ENCODE measurements at regions not wholly inside any gene's neighbourhood (a gene's known extent, or its start where the extent isn't known, plus 50 kb on each side); places are given as distances from the start of the nearest gene placed in this dataset.
"Not testable (repeated sequence)": the region's sequence is repeated elsewhere in the genome, so short reads cannot be mapped to it uniquely, and the experiment has no call there.

DNA sequence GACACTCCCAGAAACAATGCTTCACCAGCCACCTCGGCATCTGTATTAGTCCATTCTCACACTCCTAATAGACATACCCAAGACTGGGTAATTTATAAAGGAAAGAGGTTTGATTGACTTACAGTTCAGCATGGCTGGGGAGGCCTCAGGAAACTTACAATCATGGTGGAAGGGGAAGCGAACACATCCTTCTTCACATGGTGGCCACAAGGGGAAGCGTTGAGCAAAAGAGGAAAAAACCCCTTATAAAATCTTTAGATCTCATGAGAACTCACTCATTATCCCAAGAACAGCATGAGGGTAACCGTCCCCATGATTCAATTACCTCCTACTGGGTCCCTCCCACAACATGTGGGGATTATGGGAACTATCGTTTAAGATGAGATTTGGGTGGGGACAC is 140.9 kb downstream of the LIG4 start:
- DNase-seq = not testable (repeated sequence)

DNA sequence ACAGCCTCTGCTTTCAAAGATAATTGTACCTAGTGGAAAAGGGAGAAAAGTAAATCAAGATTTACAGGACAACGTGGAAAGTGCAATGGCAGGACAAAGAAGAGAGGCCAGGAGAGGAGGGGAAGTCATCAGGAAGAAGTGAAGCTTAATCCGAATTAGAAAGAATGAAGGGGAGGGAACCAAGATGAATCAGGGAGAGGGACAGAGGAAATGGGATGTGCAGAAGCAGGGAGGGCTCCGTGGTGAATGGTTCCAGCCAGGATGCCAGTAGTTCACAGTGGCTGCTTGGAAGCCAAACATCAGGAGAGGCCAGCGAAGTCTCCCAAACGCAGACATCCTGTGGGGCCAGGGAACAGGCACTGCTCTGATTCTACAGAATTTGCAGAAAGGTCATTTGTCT is 144.4 kb downstream of the LIG4 start:
- no peak for DNase-seq

- no peak for DNase-seq
Measured at GRCh38 chr13:108070491-108070890, 144.8 kb downstream of the LIG4 start.

DNA sequence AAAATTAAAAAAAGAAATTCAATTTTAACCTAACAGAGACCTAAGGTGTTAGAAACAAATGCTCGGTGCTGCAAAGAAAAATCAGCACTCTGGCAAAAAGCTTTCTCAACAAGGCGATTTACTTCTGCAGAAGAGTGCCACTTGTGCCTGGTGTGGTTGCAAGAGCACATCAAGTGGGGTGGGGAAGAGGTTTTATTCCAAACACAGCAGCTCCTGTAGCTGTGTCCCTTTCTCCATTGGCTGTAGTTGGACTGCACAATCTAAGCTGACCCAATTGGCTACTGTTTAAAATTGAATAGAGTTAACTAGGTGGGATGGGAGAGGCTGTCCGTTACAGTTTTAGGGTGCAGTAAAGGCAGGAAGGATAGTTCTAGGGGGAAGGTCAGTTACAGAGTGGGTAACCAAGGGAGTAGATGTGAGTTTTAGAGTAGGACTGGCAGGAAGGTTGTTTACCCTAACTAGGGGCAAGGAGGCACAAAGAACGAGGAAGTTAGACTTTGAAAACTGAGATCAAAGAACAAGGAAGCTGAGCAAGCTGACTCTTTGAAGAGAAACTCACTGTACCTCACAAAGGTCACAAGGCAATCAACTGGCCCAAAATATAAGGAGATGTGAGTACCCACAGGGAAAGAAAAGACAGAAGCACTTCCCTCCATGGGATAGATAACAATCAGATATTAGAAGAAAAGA is 145.7 kb downstream of the LIG4 start:
- DNase-seq = no peak

DNA sequence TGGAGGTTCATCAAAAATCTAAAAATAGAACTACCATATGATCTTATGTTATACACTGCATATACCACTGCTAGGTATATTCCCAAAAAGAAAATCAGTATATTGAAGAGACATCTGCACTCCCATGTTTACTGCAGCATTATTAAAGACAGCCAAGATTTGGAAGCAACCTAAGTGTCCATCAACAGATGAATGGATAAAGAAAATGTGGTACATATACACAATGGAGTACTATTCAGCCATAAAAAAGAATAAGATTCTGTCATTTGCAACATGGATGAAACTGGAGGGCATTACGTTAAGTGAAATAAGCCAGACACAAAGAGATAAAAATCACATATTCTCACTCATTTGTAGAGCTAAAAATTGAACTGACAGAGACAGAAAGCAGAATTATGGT is 151.0 kb downstream of the LIG4 start:
- not testable (repeated sequence) for DNase-seq

DNA sequence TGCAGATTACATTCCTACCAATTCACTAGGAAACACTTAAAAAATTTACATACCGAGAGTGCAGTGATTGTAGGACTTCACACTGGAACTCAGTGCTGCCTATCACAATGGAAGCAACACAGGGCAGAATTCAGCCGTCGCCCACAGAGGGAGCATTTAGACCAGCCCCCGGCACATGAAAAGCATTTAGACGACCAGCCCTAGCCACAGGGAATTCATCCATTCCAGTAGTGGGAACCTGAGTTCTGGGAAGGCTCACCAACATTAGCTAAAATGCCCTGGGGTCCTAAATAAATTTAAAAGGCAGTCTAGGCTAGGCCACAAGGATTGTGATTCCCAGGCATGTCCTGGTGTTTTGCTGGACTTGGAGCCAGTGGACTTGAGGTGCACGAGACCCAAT is 155.2 kb downstream of the LIG4 start:
- no peak for DNase-seq

- DNase-seq = no peak
Measured at GRCh38 chr13:108056278-108056677, 159.1 kb downstream of the LIG4 start.

- DNase-seq = no peak
Measured at GRCh38 chr13:108049211-108049610, 166.1 kb downstream of the LIG4 start.

DNA sequence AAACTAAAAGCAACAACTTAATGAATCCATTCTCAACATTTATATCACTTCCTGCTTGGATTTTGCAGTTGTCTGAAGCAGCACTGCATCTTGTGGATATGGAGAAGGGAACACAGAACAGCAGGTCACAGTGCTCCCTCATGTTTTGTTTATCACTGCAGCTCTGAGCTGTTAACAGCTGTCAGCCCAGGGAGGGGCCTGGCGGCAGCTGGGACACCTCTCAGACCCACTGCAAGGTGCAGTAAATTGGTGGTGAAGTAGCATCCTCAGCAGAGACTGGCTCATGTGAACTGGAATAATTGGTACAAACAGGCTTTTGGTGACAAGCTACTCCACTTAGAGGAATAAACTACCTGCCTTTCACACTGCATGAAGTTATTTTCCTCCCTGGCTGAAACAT is 170.4 kb downstream of the LIG4 start:
- no peak for DNase-seq

DNA sequence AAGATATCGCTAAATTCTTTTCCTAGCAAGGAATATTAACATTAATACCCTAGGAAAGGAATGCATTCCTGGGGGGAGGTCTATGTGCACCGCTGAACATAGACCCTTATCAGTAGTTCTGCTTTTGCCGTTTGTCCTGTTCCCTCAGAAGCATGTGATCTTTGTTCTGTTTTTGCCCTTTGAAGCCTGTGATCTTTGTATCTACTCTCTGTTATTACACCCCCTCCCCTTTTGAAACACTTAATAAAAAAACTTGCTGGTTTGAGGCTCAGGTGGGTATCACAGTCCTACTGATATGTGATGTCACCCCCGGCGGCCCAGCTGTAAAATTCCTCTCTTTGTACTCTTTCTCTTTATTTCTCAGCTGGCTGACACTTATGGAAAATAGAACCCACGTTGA is 172.5 kb downstream of the LIG4 start:
- DNase-seq = not testable (repeated sequence)

GRCh38 chr13:108037348-108037747 is 178.0 kb downstream of the LIG4 start:
- no peak for DNase-seq

DNA sequence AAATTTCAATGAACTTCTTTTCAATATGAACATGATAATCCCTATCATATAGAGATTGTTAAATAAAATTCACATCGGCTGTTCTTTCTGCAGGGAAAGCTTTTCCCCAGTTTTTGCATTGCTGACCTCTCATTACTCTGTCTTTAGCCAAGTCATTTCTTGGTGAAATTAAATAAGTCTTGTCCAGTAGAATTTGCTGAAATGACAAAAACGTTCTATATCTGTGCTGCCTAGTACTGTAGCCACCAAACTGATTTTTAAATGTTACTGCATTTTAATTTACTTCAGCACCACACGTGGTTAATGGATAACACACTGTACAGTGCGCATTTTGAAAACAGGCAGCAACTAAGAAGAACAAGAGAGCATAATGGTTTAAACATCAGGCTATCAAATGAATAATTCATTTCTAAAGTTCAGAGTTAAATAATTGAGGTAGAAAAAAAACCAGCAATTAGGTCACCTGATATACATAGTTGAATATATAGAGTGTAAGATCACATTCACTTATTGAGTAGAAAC is 178.9 kb downstream of the LIG4 start:
- DNase-seq = no peak

GRCh38 chr13:108034909-108035410 is 180.4 kb downstream of the LIG4 start:
- no peak for DNase-seq

- DNase-seq = no peak
Measured at GRCh38 chr13:108033800-108034707, 181.3 kb downstream of the LIG4 start.

GRCh38 chr13:108031865-108032264 is 183.5 kb downstream of the LIG4 start:
- no peak for DNase-seq

DNA sequence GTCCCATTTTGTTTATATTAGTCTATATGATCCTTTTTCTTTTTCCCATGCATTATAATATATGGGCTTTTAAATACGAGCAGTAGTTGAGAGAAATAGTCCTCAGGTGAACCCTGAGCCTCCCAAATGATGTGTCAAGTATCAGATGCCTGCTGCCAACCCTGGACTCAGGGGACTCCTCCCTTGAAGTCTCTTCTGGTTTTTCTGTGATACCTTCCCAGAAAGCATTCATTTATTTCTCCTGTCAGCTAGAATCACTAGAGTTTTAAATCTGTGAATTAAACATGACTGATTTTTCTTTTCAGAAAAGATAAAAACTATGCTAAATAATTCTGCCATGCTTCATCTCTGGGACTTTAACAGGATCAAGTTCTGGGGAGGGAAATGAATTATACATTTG is 184.6 kb downstream of the LIG4 start:
- DNase-seq = no peak

GRCh38 chr13:108026680-108027410 is 188.5 kb downstream of the LIG4 start:
- DNase-seq = no peak

DNA sequence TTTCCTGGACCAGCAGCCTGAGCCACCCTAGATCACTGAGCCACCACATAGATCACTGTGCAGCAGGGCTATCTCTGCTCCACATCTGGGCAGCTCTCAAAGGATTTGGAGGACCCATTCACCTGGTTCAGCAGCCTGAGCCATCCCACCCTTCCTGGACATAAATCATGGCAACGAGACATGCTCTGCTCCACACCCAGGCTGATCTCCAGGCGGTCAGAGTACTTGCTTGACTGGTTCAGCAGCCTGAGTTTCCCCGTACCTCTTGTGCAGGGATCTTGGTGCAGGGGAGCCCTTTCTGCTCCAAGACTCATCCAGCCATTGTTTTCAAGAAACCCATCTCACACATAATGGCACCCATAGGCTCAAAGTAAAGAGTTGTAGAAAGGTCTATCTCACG is 195.3 kb downstream of the LIG4 start:
- no peak for DNase-seq

DNA sequence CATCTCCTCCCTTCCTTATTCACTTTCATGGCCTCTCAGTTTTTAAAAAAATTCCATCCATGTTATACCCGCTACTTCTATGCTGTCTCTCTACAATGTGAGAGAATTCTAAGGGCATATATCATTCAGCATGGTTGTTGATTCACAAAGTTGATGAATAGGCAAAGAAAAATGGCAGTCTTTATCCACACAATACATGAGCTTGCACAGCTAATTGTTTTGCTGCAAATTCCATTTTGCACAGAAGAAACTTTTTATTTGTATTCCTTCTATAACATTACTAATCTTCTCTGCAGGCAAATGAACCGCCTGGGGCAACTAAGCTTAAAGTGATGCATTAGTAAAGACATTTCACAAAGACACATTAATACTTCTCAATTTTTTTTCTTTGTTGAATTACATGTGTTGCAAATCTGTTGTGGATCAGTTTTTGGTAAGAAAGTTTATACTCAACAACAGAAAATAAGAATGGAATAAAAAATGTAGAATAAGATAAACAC is 196.9 kb downstream of the LIG4 start:
- DNase-seq = no peak

DNA sequence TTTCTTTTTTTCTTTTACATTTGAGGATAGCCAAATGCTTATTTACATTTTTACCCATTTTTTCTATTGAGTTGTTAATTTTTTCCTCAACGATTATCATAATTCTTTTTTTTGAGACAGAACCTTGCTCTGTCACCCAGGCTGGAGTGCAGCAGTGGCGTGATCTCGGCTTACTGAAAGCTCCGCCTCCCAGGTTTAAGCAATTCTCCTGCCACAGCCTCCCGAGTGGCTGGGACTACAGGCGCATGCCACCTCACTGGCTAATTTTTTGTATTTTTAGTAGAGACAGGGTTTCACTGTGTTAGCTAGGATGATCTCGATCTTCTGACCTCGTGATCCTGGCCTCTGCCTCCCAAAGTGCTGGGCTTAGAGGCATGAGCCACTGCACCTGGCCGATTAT is 208.7 kb downstream of the LIG4 start:
- DNase-seq = no peak

GRCh38 chr13:108005231-108005630 is 210.1 kb downstream of the LIG4 start:
- DNase-seq = no peak

DNA sequence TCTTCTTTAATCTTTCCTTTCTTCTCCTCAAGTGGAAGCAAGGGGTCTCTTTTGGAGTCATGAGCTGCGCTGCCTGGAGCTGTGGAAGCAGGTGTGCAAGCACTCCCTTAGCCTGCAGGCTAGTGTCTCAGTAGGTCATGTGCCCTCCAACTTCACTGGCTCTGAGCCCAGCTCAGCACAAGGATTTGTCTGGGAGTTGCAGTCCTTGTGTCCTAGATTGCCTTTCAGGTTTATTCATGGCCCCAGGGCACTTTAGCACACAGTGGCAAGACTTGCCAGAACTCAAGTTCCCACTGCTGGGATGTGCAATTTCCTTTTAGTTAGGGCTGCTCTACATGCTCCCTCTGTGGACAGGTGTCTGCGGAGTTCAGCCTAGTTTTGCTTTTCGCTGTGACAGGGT is 211.7 kb downstream of the LIG4 start:
- DNase-seq = no peak

DNA sequence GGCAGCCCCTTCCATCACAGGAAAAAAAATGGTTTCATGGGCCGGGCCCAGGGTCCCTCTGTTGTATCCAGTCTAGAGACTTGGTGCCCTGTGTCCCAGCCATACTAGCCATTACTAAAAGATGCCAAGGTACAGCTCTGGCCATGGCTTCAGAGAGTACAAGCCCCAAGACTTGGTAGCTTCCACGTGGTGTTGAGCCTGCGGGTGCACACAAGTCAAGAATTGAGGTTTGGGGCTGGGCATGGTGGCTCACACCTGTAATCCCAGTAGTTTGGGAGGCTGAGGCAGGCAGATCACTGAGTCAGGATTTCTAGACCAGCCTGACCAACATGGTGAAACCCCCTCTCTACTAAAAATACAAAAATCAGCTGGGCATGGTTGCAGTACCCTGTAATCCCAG is 214.3 kb downstream of the LIG4 start:
- no peak for DNase-seq

Data from suppressor macrophage treated with lipopolysaccharide for 1 hour (primary cell).